Pons (tissue), 1 donor: ENCODE measurements at regions not wholly inside any gene's neighbourhood (a gene's known extent, or its start where the extent isn't known, plus 50 kb on each side); places are given as distances from the start of the nearest gene placed in this dataset.
"Not testable (repeated sequence)": the region's sequence is repeated elsewhere in the genome, so short reads cannot be mapped to it uniquely, and the experiment has no call there.

Source experiments
- DNase-seq: peaks from one replicate; pipeline ENCODE4 v3.0.0-alpha.2; 2016; ENCODE audit warnings: low spot score

- DNase-seq: no peak
These were observed 123.2 kb downstream of the FGF18 start for GRCh38 chr5:171542525-171543140.

GRCh38 chr5:171543148-171543815 is 123.8 kb downstream of the FGF18 start:
- DNase-seq: no peak

- no peak for DNase-seq
These were observed 125.7 kb downstream of the FGF18 start for GRCh38 chr5:171544913-171545765.

GRCh38 chr5:171549274-171549673 is 129.8 kb downstream of the FGF18 start:
- DNase-seq: no peak

GRCh38 chr5:171553817-171554216 is 134.4 kb downstream of the FGF18 start:
- DNase-seq: not testable (repeated sequence)

- no peak for DNase-seq
These were observed 135.7 kb downstream of the FGF18 start for GRCh38 chr5:171555160-171555559.

- no peak for DNase-seq
These were observed 143.4 kb downstream of the FGF18 start for GRCh38 chr5:171562822-171563221.

- DNase-seq: no peak
These were observed 148.9 kb downstream of the FGF18 start for GRCh38 chr5:171568389-171568788.

- no peak for DNase-seq
These were observed 149.7 kb downstream of the FGF18 start for GRCh38 chr5:171569065-171569712.

- DNase-seq: no peak
These were observed 150.9 kb downstream of the FGF18 start for GRCh38 chr5:171570244-171570825.

GRCh38 chr5:171571663-171572062 is 152.2 kb downstream of the FGF18 start:
- DNase-seq: no peak

- DNase-seq: no peak
These were observed 153.6 kb downstream of the FGF18 start for GRCh38 chr5:171573021-171573420.

- no peak for DNase-seq
These were observed 154.2 kb downstream of the FGF18 start for GRCh38 chr5:171573451-171574225.

GRCh38 chr5:171574376-171574775 is 154.9 kb downstream of the FGF18 start:
- no peak for DNase-seq

- DNase-seq: no peak
These were observed 155.9 kb downstream of the FGF18 start for GRCh38 chr5:171575386-171575785.

GRCh38 chr5:171575808-171576207 is 156.4 kb downstream of the FGF18 start:
- DNase-seq: no peak

- no peak for DNase-seq
These were observed 157.8 kb downstream of the FGF18 start for GRCh38 chr5:171577042-171577758.

- no peak for DNase-seq
These were observed 158.8 kb downstream of the FGF18 start for GRCh38 chr5:171578049-171578828.

- DNase-seq: no peak
These were observed 159.5 kb downstream of the FGF18 start for GRCh38 chr5:171578829-171579491.
